Mesendoderm (in vitro differentiated cells): ENCODE measurements at regions not wholly inside any gene's neighbourhood (a gene's known extent, or its start where the extent isn't known, plus 50 kb on each side); places are given as distances from the start of the nearest gene placed in this dataset.

ENCODE experiments used
- DNase-seq: peaks from one replicate; pipeline ENCODE4 v3.0.0; 2013
- H2AK5ac ChIP-seq: 2 replicates; pipeline ENCODE4 v1.6.1; 2013; ENCODE audit warnings: low read length, inconsistent platforms
- H2BK120ac ChIP-seq: 2 replicates; pipeline ENCODE4 v1.6.1; 2013; ENCODE audit warnings: low read depth, mild to moderate bottlenecking, low read length, moderate library complexity, mixed read lengths
- H2BK15ac ChIP-seq: replicated peaks from 2 replicates; pipeline ENCODE4 v1.6.1; 2013; ENCODE audit warnings: low read depth, mild to moderate bottlenecking, moderate library complexity
- H2BK5ac ChIP-seq: 2 replicates; pipeline ENCODE4 v1.6.1; 2013; ENCODE audit warnings: low read length, inconsistent platforms
- H3K18ac ChIP-seq: 2 replicates; pipeline ENCODE4 v1.6.1; 2013; ENCODE audit warnings: mild to moderate bottlenecking, low read length, mixed read lengths
- H3K23ac ChIP-seq: one replicate; pipeline ENCODE4 v1.6.1; 2013; ENCODE audit warnings: low read length
- H3K27ac ChIP-seq: 2 replicates; pipeline ENCODE4 v1.5.1; 2013; ENCODE audit warnings: low read depth, mild to moderate bottlenecking, inconsistent platforms, low read length, moderate library complexity
- H3K27me3 ChIP-seq: 2 replicates; pipeline ENCODE4 v1.6.1; 2013; ENCODE audit warnings: low read length, control low read depth, mild to moderate bottlenecking, inconsistent platforms; ENCODE audit not compliant: insufficient read depth, poor library complexity
- H3K36me3 ChIP-seq: 2 replicates; pipeline ENCODE4 v1.6.1; 2013; ENCODE audit warnings: low read length, inconsistent platforms; ENCODE audit not compliant: control insufficient read depth, insufficient read depth
- H3K4ac ChIP-seq: one replicate; pipeline ENCODE4 v1.6.1; 2013; ENCODE audit warnings: low read depth, mild to moderate bottlenecking, low read length, moderate library complexity
- H3K4me1 ChIP-seq: 2 replicates; pipeline ENCODE4 v1.6.1; 2013; ENCODE audit warnings: low read depth, low read length, inconsistent platforms; ENCODE audit not compliant: control insufficient read depth
- H3K4me2 ChIP-seq: 2 replicates; pipeline ENCODE4 v1.6.1; 2013; ENCODE audit warnings: low read length
- H3K4me3 ChIP-seq: 2 replicates; pipeline ENCODE4 v1.5.1; 2013; ENCODE audit warnings: mild to moderate bottlenecking, low read length
- H3K56ac ChIP-seq: one replicate; pipeline ENCODE4 v1.6.1; 2013; ENCODE audit warnings: low read length
- H3K79me1 ChIP-seq: 2 replicates; pipeline ENCODE4 v1.6.1; 2013; ENCODE audit warnings: low read length, inconsistent platforms
- H3K79me2 ChIP-seq: 2 replicates; pipeline ENCODE4 v1.6.1; 2013; ENCODE audit warnings: mild to moderate bottlenecking, low read length; ENCODE audit not compliant: control insufficient read depth, insufficient read depth
- H3K9ac ChIP-seq: 2 replicates; pipeline ENCODE4 v1.6.1; 2013; ENCODE audit warnings: low read length, inconsistent platforms
- H4K5ac ChIP-seq: one replicate; pipeline ENCODE4 v1.6.1; 2013; ENCODE audit warnings: low read length
- H4K8ac ChIP-seq: one replicate; pipeline ENCODE4 v1.6.1; 2013; ENCODE audit warnings: low read depth, mild to moderate bottlenecking, control low read depth, low read length, moderate library complexity
- WGBS: extraction: QIAGEN DNeasy Blood & Tissue Kit; methylation state at CpG from one replicate; pipeline ENCODE4 v1.1.7; 2013; ENCODE audit warnings: low lambda C conversion rate, missing lambda C conversion rate; ENCODE audit not compliant: insufficient coverage; ENCODE audit errors: extremely low coverage; 5-methylcytosine and 5-hydroxymethylcytosine counted together

GRCh38 chr2:9087121-9087681 is 83.7 kb upstream of the MBOAT2 start:
- Histone ChIP-seq H3K27me3 (no peaks in the 10 kb centered on the region), H2BK5ac (no peak overlapping the region), H3K4me1 (no peaks in the 10 kb centered on the region), H2AK5ac (no peak overlapping the region), H4K5ac (no peak overlapping the region), H4K8ac (no peak overlapping the region), H3K36me3 (no peaks in the 10 kb centered on the region), H3K27ac (no peak overlapping the region), H3K56ac (no peak overlapping the region), H3K18ac (no peak overlapping the region), H3K79me2 (no peaks in the 10 kb centered on the region), H3K4me3 (no peak overlapping the region), H3K4me2 (no peak overlapping the region), H3K79me1 (no peaks in the 10 kb centered on the region), H3K4ac (no peak overlapping the region), H3K9ac (no peak overlapping the region), H3K23ac (no peak overlapping the region), H2BK120ac (no peak overlapping the region), H2BK15ac (no peak overlapping the region)
- no CpG with 5 or more reads among the region's 6 CpGs for WGBS
- no peak for DNase-seq

- Histone ChIP-seq H2BK120ac (no peak overlapping the region), H3K4me1 (no peaks in the 10 kb centered on the region), H2BK15ac (no peak overlapping the region), H3K79me2 (no peaks in the 10 kb centered on the region), H3K27me3 (no peaks in the 10 kb centered on the region), H3K27ac (no peak overlapping the region), H3K79me1 (no peaks in the 10 kb centered on the region), H2AK5ac (no peak overlapping the region), H3K36me3 (no peaks in the 10 kb centered on the region), H3K9ac (no peak overlapping the region), H4K5ac (no peak overlapping the region), H3K4me2 (no peak overlapping the region), H4K8ac (no peak overlapping the region), H3K4ac (no peak overlapping the region), H3K18ac (no peak overlapping the region), H3K4me3 (no peak overlapping the region), H3K23ac (no peak overlapping the region), H3K56ac (no peak overlapping the region), H2BK5ac (no peak overlapping the region)
- no peak for DNase-seq
- no CpG with 5 or more reads among the region's 7 CpGs for WGBS
These were observed 83.0 kb upstream of the MBOAT2 start for GRCh38 chr2:9086465-9086864.

GRCh38 chr2:9085353-9085752 is 81.9 kb upstream of the MBOAT2 start:
- no peaks in the 10 kb centered on the region for H3K79me1 ChIP-seq
- no peak overlapping the region for H4K5ac ChIP-seq
- H2BK15ac ChIP-seq, result no peak overlapping the region
- H2BK120ac ChIP-seq, result no peak overlapping the region
- H3K9ac ChIP-seq, result no peak overlapping the region
- H3K36me3 ChIP-seq, result no peaks in the 10 kb centered on the region
- H3K27me3 ChIP-seq, result no peaks in the 10 kb centered on the region
- no peak for DNase-seq
- H3K23ac ChIP-seq, result no peak overlapping the region
- H3K4me1 ChIP-seq, result no peaks in the 10 kb centered on the region
- no peak overlapping the region for H2AK5ac ChIP-seq
- no peak overlapping the region for H3K27ac ChIP-seq
- no CpG with 5 or more reads among the region's 2 CpGs for WGBS
- H3K4me3 ChIP-seq, result no peak overlapping the region
- H3K56ac ChIP-seq, result no peak overlapping the region
- no peak overlapping the region for H3K4ac ChIP-seq
- H3K4me2 ChIP-seq, result no peak overlapping the region
- no peak overlapping the region for H4K8ac ChIP-seq
- H3K79me2 ChIP-seq, result no peaks in the 10 kb centered on the region
- H3K18ac ChIP-seq, result no peak overlapping the region
- no peak overlapping the region for H2BK5ac ChIP-seq

DNA sequence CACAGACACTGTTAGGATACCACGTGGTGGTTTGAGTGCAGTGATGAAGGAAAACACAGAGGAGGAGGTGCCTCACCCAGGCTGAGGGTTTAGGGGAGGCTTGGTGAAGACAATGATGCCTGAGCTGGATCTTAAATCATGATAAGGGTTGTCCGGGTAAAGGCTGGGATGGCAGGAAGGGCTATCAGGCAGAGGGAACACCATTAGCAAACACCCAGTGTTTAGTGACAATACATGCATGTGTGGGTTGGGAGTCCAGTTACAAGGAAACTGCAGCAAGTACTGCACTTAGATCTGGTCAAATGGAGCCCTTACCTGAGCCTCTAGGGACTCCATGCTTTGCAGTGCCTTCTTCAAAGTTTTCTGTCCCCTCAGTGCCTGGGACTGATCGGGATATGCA is 79.8 kb upstream of the MBOAT2 start:
- Histone ChIP-seq H3K27me3 (no peaks in the 10 kb centered on the region), H4K5ac (no peak overlapping the region), H3K79me1 (no peaks in the 10 kb centered on the region), H3K23ac (no peak overlapping the region), H3K9ac (no peak overlapping the region), H4K8ac (no peak overlapping the region), H3K18ac (no peak overlapping the region), H2BK120ac (no peak overlapping the region), H3K79me2 (no peaks in the 10 kb centered on the region), H2AK5ac (no peak overlapping the region), H3K27ac (no peak overlapping the region), H3K4me1 (no peaks in the 10 kb centered on the region), H3K56ac (no peak overlapping the region), H3K4me2 (no peak overlapping the region), H3K4ac (no peak overlapping the region), H3K36me3 (no peaks in the 10 kb centered on the region), H2BK15ac (no peak overlapping the region), H2BK5ac (no peak overlapping the region), H3K4me3 (no peak overlapping the region)
- DNase-seq, result no peak
- WGBS, result no CpG with 5 or more reads among the region's 3 CpGs

DNA sequence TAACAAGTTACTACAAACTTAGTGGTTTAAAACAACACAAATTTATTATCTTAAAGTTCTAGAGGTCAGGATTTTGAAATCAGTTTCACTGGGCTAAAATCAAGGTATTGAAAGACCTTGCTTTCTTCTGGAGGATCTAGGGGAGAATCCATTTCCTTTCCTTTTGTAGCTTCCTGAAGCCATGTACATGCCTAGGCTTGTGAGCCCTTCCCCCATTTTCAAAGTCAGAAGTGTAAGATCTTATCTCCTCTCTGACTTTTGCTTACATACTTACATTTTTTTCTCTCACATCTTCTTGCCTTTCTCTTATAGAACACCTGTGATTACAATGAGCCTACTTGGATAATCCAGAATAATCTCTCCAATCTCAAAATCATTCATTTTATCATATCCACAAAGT is 78.7 kb upstream of the MBOAT2 start:
- no peak overlapping the region for H2BK120ac ChIP-seq
- no peaks in the 10 kb centered on the region for H3K27me3 ChIP-seq
- no peak overlapping the region for H2BK5ac ChIP-seq
- H4K5ac ChIP-seq, result no peak overlapping the region
- no peak for DNase-seq
- no peak overlapping the region for H3K4me3 ChIP-seq
- no peak overlapping the region for H2BK15ac ChIP-seq
- no peaks in the 10 kb centered on the region for H3K79me1 ChIP-seq
- no peak overlapping the region for H3K23ac ChIP-seq
- no peaks in the 10 kb centered on the region for H3K4me1 ChIP-seq
- H3K4ac ChIP-seq, result no peak overlapping the region
- no peak overlapping the region for H2AK5ac ChIP-seq
- no peak overlapping the region for H3K56ac ChIP-seq
- H4K8ac ChIP-seq, result no peak overlapping the region
- no peak overlapping the region for H3K18ac ChIP-seq
- no peaks in the 10 kb centered on the region for H3K79me2 ChIP-seq
- no peaks in the 10 kb centered on the region for H3K36me3 ChIP-seq
- no peak overlapping the region for H3K9ac ChIP-seq
- no peak overlapping the region for H3K27ac ChIP-seq
- H3K4me2 ChIP-seq, result no peak overlapping the region

- no peaks in the 10 kb centered on the region for H3K79me1 ChIP-seq
- WGBS, result no CpG with 5 or more reads among the region's 2 CpGs
- no peak overlapping the region for H3K18ac ChIP-seq
- DNase-seq, result no peak
- no peak overlapping the region for H3K23ac ChIP-seq
- no peak overlapping the region for H2AK5ac ChIP-seq
- H3K9ac ChIP-seq, result no peak overlapping the region
- no peak overlapping the region for H3K4me2 ChIP-seq
- H4K5ac ChIP-seq, result no peak overlapping the region
- no peak overlapping the region for H2BK120ac ChIP-seq
- no peak overlapping the region for H3K27ac ChIP-seq
- H3K36me3 ChIP-seq, result no peaks in the 10 kb centered on the region
- no peak overlapping the region for H3K56ac ChIP-seq
- H2BK5ac ChIP-seq, result no peak overlapping the region
- H3K79me2 ChIP-seq, result no peaks in the 10 kb centered on the region
- no peak overlapping the region for H3K4ac ChIP-seq
- H3K27me3 ChIP-seq, result no peaks in the 10 kb centered on the region
- H3K4me1 ChIP-seq, result no peaks in the 10 kb centered on the region
- no peak overlapping the region for H4K8ac ChIP-seq
- no peak overlapping the region for H2BK15ac ChIP-seq
- no peak overlapping the region for H3K4me3 ChIP-seq
These were observed 78.3 kb upstream of the MBOAT2 start for GRCh38 chr2:9081750-9082149.
